DND-41 (cell line): ENCODE measurements at regions not wholly inside any gene's neighbourhood (a gene's known extent, or its start where the extent isn't known, plus 50 kb on each side); places are given as distances from the start of the nearest gene placed in this dataset.

Experiments
- EZH2 ChIP-seq: IDR thresholded peaks from 3 replicates; pipeline ENCODE4 v1.6.1; 2012; ENCODE audit warnings: borderline replicate concordance, low read depth, mild to moderate bottlenecking, moderate library complexity, low read length, inconsistent platforms; ENCODE audit not compliant: severe bottlenecking
- TF ChIP-seq, protein P1 (sequence below): IDR thresholded peaks from 2 replicates; pipeline ENCODE4 v1.5.1; 2012; ENCODE audit warnings: borderline replicate concordance, low read length, moderate library complexity, mild to moderate bottlenecking; ENCODE audit not compliant: poor library complexity, severe bottlenecking; ENCODE audit errors: extremely low read depth

DNA sequence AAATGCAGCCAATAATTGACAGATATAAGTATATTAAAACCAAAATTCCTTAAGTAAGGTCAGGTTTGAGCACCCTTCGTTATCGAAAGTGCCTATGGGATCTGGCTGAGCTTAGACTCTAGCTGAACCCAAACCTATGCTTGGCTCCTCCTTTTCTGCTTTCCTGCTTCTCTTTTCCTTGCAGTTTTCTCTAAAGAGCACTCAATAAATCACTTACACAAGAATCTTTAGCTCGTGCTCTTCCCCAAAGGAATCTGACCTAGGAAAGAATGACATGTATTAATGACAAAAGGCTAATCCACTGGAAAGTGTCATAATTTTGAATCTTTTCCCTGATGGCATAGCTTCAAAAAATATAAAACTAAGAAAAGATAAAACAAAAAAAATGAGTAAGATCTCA is 282.7 kb downstream of the DKK2 start:
- TF ChIP-seq, protein P1, sequence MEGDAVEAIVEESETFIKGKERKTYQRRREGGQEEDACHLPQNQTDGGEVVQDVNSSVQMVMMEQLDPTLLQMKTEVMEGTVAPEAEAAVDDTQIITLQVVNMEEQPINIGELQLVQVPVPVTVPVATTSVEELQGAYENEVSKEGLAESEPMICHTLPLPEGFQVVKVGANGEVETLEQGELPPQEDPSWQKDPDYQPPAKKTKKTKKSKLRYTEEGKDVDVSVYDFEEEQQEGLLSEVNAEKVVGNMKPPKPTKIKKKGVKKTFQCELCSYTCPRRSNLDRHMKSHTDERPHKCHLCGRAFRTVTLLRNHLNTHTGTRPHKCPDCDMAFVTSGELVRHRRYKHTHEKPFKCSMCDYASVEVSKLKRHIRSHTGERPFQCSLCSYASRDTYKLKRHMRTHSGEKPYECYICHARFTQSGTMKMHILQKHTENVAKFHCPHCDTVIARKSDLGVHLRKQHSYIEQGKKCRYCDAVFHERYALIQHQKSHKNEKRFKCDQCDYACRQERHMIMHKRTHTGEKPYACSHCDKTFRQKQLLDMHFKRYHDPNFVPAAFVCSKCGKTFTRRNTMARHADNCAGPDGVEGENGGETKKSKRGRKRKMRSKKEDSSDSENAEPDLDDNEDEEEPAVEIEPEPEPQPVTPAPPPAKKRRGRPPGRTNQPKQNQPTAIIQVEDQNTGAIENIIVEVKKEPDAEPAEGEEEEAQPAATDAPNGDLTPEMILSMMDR = no peak
- no peak for TF ChIP-seq EZH2
